ENCODE measurements at regions not wholly inside any gene's neighbourhood (a gene's known extent, or its start where the extent isn't known, plus 50 kb on each side); places are given as distances from the start of the nearest gene placed in this dataset.
A peak's percentile ranks its signal among the peaks of the same experiment; 100 is the strongest.

DNA sequence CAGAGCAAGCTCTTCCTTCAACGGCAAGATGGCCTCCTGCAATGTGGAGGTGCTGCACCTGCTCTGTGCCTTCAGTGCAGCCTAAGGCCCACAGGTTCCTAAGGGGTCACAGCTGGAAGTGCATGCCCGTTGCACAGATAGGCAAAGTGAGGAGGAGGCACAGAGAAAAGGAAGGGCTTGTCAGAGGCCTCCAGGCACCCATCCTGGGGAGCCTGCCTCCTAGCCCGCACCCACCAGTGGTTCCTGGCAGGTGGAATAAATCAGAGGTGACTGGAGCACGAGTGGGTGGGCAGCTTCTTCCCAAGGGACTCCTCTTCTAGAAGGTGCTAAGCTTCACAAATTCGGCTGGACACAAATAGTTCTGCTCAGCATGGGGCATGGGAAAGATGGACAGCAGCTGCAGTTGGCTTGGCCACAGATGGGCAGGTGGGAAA lies 52.8 kb upstream of the STXBP1 start:
- peak overlapping the region in 10 of 11 experiments; percentile 6 to 100 (median 98); a peak in 19 of 22 replicates for H3K4me2 ChIP-seq
- H3K9ac ChIP-seq, result peak overlapping the region in 8 of 11 experiments; percentile 63 to 80 (median 76); a peak in 12 of 22 replicates
- H3K9me3 ChIP-seq (replicated peaks in 1 of 11), result no peaks in the 10 kb centered on the region
- peaks cover 76 to 100% (median 99%) of the 10 kb centered on the region in 10 experiments for H3K4me1 ChIP-seq
- no peak for TF ChIP-seq Cebpa-rat (IDR thresholded peaks at IDR 0.05)
- H3K36me3 ChIP-seq, result peaks cover 0 to 66% (median 36%) of the 10 kb centered on the region in 11 experiments; a peak in 18 of 22 replicates
- peak overlapping the region in 3 of 10 experiments; percentile 10 to 58 (median 15); a peak in 4 of 20 replicates for H3K4me3 ChIP-seq
- peaks cover 4 to 96% (median 45%) of the 10 kb centered on the region in 11 experiments; a peak in 14 of 22 replicates for H4K20me1 ChIP-seq
- peak overlapping the region in 6 of 11 experiments; percentile 71 to 85 (median 82); a peak in 9 of 22 replicates for H3K27ac ChIP-seq
- H3K27me3 ChIP-seq, result no peaks in the 10 kb centered on the region

- TF ChIP-seq Cebpa-rat (IDR thresholded peaks at IDR 0.05), result peak in 2 of 11 experiments; percentile 13 to 64; a peak in 1 of 22 replicates
- H3K36me3 ChIP-seq, result peaks cover 0 to 82% (median 51%) of the 10 kb centered on the region in 11 experiments; a peak in 18 of 22 replicates
- peak overlapping the region; percentile 17 to 85 (median 71); a peak in 21 of 22 replicates for H3K27ac ChIP-seq
- H3K4me1 ChIP-seq, result peaks cover 52 to 100% (median 99%) of the 10 kb centered on the region in 10 experiments
- peak overlapping the region; percentile 75 to 100 (median 98) for H3K4me2 ChIP-seq
- peak overlapping the region; percentile 7 to 78 (median 61); a peak in 19 of 22 replicates for H3K9ac ChIP-seq
- no peaks in the 10 kb centered on the region for H3K9me3 ChIP-seq (replicated peaks in 1 of 11)
- peaks cover 10 to 98% (median 32%) of the 10 kb centered on the region in 11 experiments; a peak in 16 of 22 replicates for H4K20me1 ChIP-seq
- H3K27me3 ChIP-seq, result no peaks in the 10 kb centered on the region
- H3K4me3 ChIP-seq, result peak overlapping the region in 9 of 10 experiments; percentile 16 to 58 (median 40); a peak in 15 of 20 replicates
Measured at GRCh38 chr9:127561491-127562278, 50.4 kb upstream of the STXBP1 start.
